ENCODE measurements at regions not wholly inside any gene's neighbourhood (a gene's known extent, or its start where the extent isn't known, plus 50 kb on each side); places are given as distances from the start of the nearest gene placed in this dataset.

- DNase-seq = no peak
Measured at GRCh38 chr15:94052711-94053110, 178.7 kb upstream of the MCTP2 start.

- DNase-seq = no peak
Measured at GRCh38 chr15:94047566-94047965, 183.8 kb upstream of the MCTP2 start.

- no peak for DNase-seq
Measured at GRCh38 chr15:94042180-94042928, 189.0 kb upstream of the MCTP2 start.

- DNase-seq = no peak
Measured at GRCh38 chr15:94041746-94042145, 189.6 kb upstream of the MCTP2 start.

- DNase-seq = no peak
Measured at GRCh38 chr15:94040541-94041248, 190.7 kb upstream of the MCTP2 start.

GRCh38 chr15:94036156-94036555 is 195.2 kb upstream of the MCTP2 start:
- no peak for DNase-seq

GRCh38 chr15:94033683-94034020 is 197.7 kb upstream of the MCTP2 start:
- DNase-seq = no peak

- DNase-seq = no peak
Measured at GRCh38 chr15:94033014-94033682, 198.2 kb upstream of the MCTP2 start.

DNA sequence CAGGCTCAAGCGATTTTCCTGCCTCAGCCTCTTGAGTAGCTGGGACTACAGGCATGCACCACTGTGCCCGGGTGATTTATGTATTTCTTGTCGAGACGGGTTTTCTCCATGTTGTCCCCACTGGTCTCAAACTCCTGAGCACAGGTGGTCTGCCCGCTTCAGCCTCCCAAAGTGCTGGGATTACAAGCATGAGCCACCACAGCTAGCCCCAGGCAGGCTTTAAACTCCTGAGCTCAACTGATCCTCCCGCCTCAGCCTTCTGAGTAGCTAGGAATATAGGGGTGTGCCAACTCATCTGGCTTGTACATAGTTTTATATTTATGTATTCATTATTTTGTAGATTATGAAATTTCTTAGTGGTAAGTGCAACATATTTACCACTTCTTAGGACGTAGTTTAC is 198.8 kb upstream of the MCTP2 start:
- no peak for DNase-seq

DNA sequence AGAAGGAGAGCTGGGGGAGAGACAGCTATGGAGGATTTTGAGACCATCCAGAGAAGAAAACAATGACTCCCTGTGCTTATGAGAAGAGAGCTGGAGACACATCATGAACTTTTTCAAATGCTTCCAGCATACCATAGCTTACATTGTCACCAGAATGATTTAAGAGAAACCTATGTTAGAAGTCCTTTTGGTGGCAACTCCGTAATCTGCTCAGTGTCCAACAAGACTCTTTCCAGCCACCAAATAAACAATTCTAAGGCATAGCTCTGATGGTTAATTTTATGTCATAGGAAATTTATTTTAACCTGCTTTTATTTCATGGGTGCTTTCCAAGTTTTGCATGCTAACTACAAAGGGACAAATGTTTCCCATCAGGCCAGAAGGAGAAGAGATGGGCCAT is 200.3 kb upstream of the MCTP2 start:
- DNase-seq = no peak

- no peak for DNase-seq
Measured at GRCh38 chr15:94029495-94029894, 201.9 kb upstream of the MCTP2 start.

GRCh38 chr15:94028809-94029208 is 202.6 kb upstream of the MCTP2 start:
- DNase-seq = no peak

DNA sequence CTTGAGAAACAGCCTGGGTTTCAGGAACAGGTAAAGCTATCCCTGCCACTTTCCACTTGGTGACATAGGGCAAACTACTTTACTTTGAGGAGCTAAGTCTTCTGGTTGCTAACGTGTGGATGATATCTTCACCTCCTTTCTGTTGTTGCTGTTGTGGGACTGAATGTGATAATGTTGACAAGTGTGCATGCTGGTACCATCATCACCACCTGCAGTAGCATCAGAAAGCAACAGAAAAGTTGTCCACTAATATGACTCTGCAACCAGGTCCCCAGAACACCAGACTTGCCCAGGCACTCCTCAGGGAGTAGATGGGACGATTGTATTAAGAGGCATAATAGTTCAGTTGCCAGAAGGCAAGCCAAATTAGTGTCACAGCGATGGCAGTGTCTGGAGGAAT is 203.2 kb upstream of the MCTP2 start:
- no peak for DNase-seq

DNA sequence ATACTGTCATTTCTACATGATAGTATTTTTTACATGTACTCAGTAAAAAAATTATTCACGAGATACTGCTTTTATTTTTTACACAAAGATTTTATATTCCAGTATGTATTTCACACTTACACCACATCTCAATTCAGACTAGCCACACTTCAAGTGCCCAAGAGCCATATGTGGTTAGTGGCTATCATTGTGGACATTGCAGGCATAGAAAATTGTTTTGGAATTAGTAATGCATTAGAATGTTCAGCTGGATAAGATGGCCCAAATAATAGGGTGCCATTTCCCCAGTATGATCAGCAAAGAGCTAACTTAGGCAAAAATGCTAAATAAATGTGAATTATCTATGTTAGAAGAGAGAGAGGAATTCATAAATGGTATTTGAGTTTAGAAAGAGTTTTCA is 203.8 kb upstream of the MCTP2 start:
- no peak for DNase-seq

- DNase-seq = no peak
Measured at GRCh38 chr15:94026458-94027304, 204.7 kb upstream of the MCTP2 start.

- no peak for DNase-seq
Measured at GRCh38 chr15:94023531-94023930, 207.8 kb upstream of the MCTP2 start.

DNA sequence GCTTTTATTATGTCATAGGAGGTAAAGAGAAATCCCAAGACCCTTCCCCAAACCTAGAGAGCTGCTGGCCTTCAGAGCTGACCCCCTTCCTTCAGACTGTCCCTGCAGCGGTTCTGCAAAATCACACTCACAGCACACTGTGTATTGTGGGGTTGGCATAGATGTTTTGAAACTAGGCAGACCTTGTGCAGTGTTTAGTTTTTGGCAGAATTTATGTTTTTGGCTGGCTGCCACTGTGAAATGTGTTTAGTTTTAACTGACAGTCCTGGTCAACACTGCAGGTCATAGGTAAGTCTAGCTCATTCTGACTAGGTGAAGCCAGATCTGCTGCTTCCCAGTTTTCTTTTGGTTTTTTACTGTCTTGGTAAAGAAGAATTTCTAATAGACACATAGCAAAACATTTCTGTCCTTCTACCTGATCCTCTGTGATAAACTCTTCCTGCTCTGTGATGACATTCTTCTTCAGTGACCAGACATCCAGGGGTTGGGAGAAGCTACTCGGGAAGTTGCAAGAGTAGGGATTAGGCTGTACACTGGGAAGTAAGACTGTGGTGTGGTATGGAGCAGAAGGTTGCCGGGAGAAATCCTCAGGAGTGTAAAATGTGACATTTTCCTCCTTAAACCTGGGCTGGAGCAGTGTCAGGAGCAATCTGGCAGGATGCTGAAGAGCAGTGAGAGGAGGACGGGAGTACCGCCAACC is 209.6 kb upstream of the MCTP2 start:
- DNase-seq = no peak

- DNase-seq = no peak
Measured at GRCh38 chr15:94019062-94019461, 212.3 kb upstream of the MCTP2 start.

DNA sequence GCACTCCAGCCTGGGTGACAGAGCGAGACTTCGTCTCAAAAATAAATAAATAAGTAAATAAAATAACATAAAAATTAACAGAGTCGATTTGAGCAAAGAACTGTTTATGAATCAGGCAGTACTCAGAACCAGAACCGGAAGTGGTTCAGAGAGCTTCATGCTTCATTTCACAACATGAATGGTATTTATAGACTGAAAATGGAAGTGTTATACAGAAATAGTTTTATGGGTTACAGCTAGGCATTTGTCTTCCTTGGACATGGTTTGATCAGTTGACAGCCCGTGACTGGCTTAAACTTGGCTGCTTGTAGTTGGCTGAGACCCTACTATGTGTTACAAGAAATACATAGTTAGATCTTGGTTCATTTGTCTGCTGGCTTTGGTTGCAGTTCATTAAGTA is 216.0 kb upstream of the MCTP2 start:
- DNase-seq = no peak

DNA sequence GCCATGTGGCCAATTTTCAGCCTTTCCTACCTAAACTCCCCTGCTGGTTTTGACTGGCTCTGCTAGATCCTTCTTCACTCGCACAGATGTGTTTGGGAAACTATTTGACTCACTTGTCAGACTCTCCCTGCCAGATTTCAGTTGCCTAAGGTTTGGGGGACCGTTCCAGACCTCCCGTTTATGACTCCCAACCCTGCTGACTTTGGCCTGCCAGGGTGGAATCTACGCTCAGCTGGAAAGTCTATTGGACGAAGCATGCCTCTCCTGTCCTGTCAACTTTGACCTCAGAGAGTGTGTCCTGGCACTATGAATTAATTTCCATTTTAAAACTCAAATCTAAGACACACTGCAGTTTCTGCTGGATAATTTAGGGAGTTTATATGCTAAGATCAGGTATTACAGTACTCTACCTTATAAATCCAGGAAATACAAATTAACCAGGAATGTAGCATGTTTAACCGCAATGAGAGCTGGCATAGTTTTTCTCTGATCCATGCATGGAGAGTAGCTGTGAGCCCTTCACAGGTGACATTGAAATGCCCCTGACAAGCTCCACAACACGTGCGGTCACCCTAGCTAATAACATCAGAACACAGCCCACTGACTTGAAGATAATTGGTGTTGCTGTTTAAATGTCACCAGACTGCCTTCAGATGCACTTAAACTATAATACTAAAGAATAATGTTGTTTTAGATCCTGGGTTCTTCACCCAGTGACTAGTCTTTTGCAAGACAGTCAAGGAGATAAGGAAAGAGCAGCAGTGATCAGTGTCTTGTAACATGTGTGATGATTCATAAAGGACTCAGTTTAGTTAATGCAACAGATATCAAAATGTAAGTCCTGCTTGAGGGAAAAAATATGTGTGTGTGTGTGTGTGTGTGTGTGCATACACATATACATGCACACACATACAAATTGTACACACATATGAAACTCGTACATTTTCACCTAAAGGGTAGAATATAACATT is 223.0 kb upstream of the MCTP2 start:
- DNase-seq = peak; percentile 68

- no peak for DNase-seq
Measured at GRCh38 chr15:94004697-94005096, 226.7 kb upstream of the MCTP2 start.
